SK-N-SH treated with all-trans-retinoic acid at 6 μM for 48 hours (cell line): ENCODE measurements at regions not wholly inside any gene's neighbourhood (a gene's known extent, or its start where the extent isn't known, plus 50 kb on each side); places are given as distances from the start of the nearest gene placed in this dataset.

Source experiments
- ATAC-seq: fragments of 200-7000 bp; cut with Tn5 transposase; 3 replicates; pipeline ENCODE4 v1.9.1; 2020; ENCODE audit warnings: mild to moderate bottlenecking, moderate library complexity
- ARNTL ChIP-seq: fragments of 450-650 bp; formaldehyde crosslinking; IDR thresholded peaks from 2 replicates; pipeline ENCODE4 v1.5.0; 2020; ENCODE audit warnings: low read depth, mild to moderate bottlenecking, moderate library complexity, borderline replicate concordance
- BACH2 ChIP-seq: fragments of 250-450 bp; sonication (Bioruptor Pico); IDR thresholded peaks from 2 replicates; pipeline ENCODE4 v1.9.0; 2021; ENCODE audit warnings: mild to moderate bottlenecking, borderline replicate concordance
- CSDC2 ChIP-seq: fragments of 250-450 bp; sonication (Bioruptor Pico); IDR thresholded peaks from 2 replicates; pipeline ENCODE4 v1.5.0; 2020; ENCODE audit warnings: mild to moderate bottlenecking, moderate library complexity
- ESRRG ChIP-seq: fragments of 250-450 bp; sonication (Bioruptor Pico); IDR thresholded peaks from 2 replicates; pipeline ENCODE4 v1.6.1; 2021; ENCODE audit warnings: mild to moderate bottlenecking
- GLIS3 ChIP-seq: fragments of 250-450 bp; sonication (Bioruptor Pico); IDR thresholded peaks from 2 replicates; pipeline ENCODE4 v1.5.0; 2020; ENCODE audit warnings: mild to moderate bottlenecking, moderate library complexity
- ISL1 ChIP-seq: fragments of 250-450 bp; sonication (Bioruptor Pico); IDR thresholded peaks from 2 replicates; pipeline ENCODE4 v2.1.2; 2022; ENCODE audit warnings: mild to moderate bottlenecking, moderate library complexity
- OSR1 ChIP-seq: fragments of 250-450 bp; sonication (Bioruptor Pico); IDR thresholded peaks from 2 replicates; pipeline ENCODE4 v1.8.0; 2022; ENCODE audit warnings: moderate library complexity, mild to moderate bottlenecking, inconsistent platforms
- PATZ1 ChIP-seq: fragments of 250-450 bp; sonication (Bioruptor Pico); IDR thresholded peaks from 2 replicates; pipeline ENCODE4 v1.8.0; 2020; ENCODE audit warnings: mild to moderate bottlenecking, moderate library complexity, borderline replicate concordance
- POU6F1 ChIP-seq: fragments of 250-450 bp; sonication (Bioruptor Pico); IDR thresholded peaks from 2 replicates; pipeline ENCODE4 v1.8.0; 2021; ENCODE audit warnings: low read depth, mild to moderate bottlenecking, moderate library complexity, borderline replicate concordance
- PPARA ChIP-seq: fragments of 250-450 bp; sonication (Bioruptor Pico); IDR thresholded peaks from 2 replicates; pipeline ENCODE4 v1.5.0; 2020; ENCODE audit warnings: mild to moderate bottlenecking, borderline replicate concordance
- RARB ChIP-seq: fragments of 250-450 bp; sonication (Bioruptor Pico); IDR thresholded peaks from 2 replicates; pipeline ENCODE4 v1.8.0; 2021; ENCODE audit warnings: mild to moderate bottlenecking, moderate library complexity
- SNAI2 ChIP-seq: fragments of 250-450 bp; sonication (Bioruptor Pico); IDR thresholded peaks from 2 replicates; pipeline ENCODE4 v1.5.0; 2020; ENCODE audit warnings: mild to moderate bottlenecking, moderate library complexity
- TCF4 ChIP-seq: fragments of 250-450 bp; sonication (Bioruptor Pico); IDR thresholded peaks from 2 replicates; pipeline ENCODE4 v1.8.0; 2021; ENCODE audit warnings: mild to moderate bottlenecking, moderate library complexity, borderline replicate concordance
- TOX ChIP-seq: fragments of 250-450 bp; sonication (Bioruptor Pico); IDR thresholded peaks from 2 replicates; pipeline ENCODE4 v1.8.0; 2021; ENCODE audit warnings: mild to moderate bottlenecking, moderate library complexity, borderline replicate concordance
- ZC3H10 ChIP-seq: fragments of 250-450 bp; sonication (Bioruptor Pico); IDR thresholded peaks from 2 replicates; pipeline ENCODE4 v1.5.1; 2021; ENCODE audit warnings: mild to moderate bottlenecking, moderate library complexity
- ZFP30 ChIP-seq: fragments of 450-650 bp; formaldehyde crosslinking; IDR thresholded peaks from 2 replicates; pipeline ENCODE4 v1.5.0; 2022; ENCODE audit warnings: mild to moderate bottlenecking, moderate library complexity
- ZNF565 ChIP-seq: fragments of 450-650 bp; formaldehyde crosslinking; conservative IDR thresholded peaks from 2 replicates; pipeline ENCODE4 v1.5.0; 2020; ENCODE audit warnings: low read depth, mild to moderate bottlenecking, moderate library complexity
- ZNF70 ChIP-seq: fragments of 450-650 bp; formaldehyde crosslinking; IDR thresholded peaks from 2 replicates; pipeline ENCODE4 v1.5.0; 2020; ENCODE audit warnings: mild to moderate bottlenecking, moderate library complexity
- ZNF8 ChIP-seq: fragments of 450-650 bp; formaldehyde crosslinking; IDR thresholded peaks from 2 replicates; pipeline ENCODE4 v1.5.0; 2020; ENCODE audit warnings: mild to moderate bottlenecking, moderate library complexity
- TF ChIP-seq, protein P1 (sequence below): fragments of 250-450 bp; sonication (Bioruptor Pico); IDR thresholded peaks from 2 replicates; pipeline ENCODE4 v1.5.1; 2021; ENCODE audit warnings: mild to moderate bottlenecking, moderate library complexity
- TF ChIP-seq, protein P2 (sequence below): fragments of 250-450 bp; sonication (Bioruptor Pico); IDR thresholded peaks from 2 replicates; pipeline ENCODE4 v1.5.0; 2020; ENCODE audit warnings: mild to moderate bottlenecking, moderate library complexity

- TF ChIP-seq TOX (CRISPR knock-in tag), result no peak
These were observed 84.6 kb downstream of the MAFB start (continued) for GRCh38 chr20:40604416-40604815.

GRCh38 chr20:40603057-40603651, 85.9 kb downstream of the MAFB start:
- no peak for ATAC-seq
- TF ChIP-seq, protein P1, sequence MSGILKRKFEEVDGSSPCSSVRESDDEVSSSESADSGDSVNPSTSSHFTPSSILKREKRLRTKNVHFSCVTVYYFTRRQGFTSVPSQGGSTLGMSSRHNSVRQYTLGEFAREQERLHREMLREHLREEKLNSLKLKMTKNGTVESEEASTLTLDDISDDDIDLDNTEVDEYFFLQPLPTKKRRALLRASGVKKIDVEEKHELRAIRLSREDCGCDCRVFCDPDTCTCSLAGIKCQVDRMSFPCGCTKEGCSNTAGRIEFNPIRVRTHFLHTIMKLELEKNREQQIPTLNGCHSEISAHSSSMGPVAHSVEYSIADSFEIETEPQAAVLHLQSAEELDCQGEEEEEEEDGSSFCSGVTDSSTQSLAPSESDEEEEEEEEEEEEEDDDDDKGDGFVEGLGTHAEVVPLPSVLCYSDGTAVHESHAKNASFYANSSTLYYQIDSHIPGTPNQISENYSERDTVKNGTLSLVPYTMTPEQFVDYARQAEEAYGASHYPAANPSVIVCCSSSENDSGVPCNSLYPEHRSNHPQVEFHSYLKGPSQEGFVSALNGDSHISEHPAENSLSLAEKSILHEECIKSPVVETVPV (CRISPR knock-in tag), result no peak
- TF ChIP-seq ZC3H10 (no peak), RARB (CRISPR knock-in tag) (no peak), TOX (CRISPR knock-in tag) (no peak), BACH2 (no peak), ZNF8 (CRISPR knock-in tag) (no peak), PPARA (CRISPR knock-in tag) (no peak), ZNF565 (no peak), ZFP30 (CRISPR knock-in tag) (no peak)

- ATAC-seq, result no peak
- no peak for TF ChIP-seq ISL1 (CRISPR knock-in tag)
- no peak for TF ChIP-seq CSDC2 (CRISPR knock-in tag)
- TF ChIP-seq BACH2, result no peak
- TF ChIP-seq ZNF70 (CRISPR knock-in tag), result no peak
- no peak for TF ChIP-seq SNAI2 (CRISPR knock-in tag)
- TF ChIP-seq ESRRG, result no peak
- TF ChIP-seq PATZ1 (CRISPR knock-in tag), result no peak
- no peak for TF ChIP-seq ARNTL (CRISPR knock-in tag)
- no peak for TF ChIP-seq ZC3H10
- no peak for TF ChIP-seq PPARA (CRISPR knock-in tag)
- no peak for TF ChIP-seq RARB (CRISPR knock-in tag)
- no peak for TF ChIP-seq TCF4 (CRISPR knock-in tag)
- TF ChIP-seq OSR1, result no peak
- no peak for TF ChIP-seq ZNF8 (CRISPR knock-in tag)
- TF ChIP-seq ZFP30 (CRISPR knock-in tag), result no peak
- no peak for TF ChIP-seq POU6F1
- TF ChIP-seq, all 23 proteins: peak for 0
These were observed 86.7 kb downstream of the MAFB start for GRCh38 chr20:40602381-40602780.

- TF ChIP-seq PPARA (CRISPR knock-in tag) (no peak), ZNF565 (no peak), GLIS3 (CRISPR knock-in tag) (no peak), ESRRG (no peak), BACH2 (no peak), SNAI2 (CRISPR knock-in tag) (no peak)
- TF ChIP-seq, protein P2, sequence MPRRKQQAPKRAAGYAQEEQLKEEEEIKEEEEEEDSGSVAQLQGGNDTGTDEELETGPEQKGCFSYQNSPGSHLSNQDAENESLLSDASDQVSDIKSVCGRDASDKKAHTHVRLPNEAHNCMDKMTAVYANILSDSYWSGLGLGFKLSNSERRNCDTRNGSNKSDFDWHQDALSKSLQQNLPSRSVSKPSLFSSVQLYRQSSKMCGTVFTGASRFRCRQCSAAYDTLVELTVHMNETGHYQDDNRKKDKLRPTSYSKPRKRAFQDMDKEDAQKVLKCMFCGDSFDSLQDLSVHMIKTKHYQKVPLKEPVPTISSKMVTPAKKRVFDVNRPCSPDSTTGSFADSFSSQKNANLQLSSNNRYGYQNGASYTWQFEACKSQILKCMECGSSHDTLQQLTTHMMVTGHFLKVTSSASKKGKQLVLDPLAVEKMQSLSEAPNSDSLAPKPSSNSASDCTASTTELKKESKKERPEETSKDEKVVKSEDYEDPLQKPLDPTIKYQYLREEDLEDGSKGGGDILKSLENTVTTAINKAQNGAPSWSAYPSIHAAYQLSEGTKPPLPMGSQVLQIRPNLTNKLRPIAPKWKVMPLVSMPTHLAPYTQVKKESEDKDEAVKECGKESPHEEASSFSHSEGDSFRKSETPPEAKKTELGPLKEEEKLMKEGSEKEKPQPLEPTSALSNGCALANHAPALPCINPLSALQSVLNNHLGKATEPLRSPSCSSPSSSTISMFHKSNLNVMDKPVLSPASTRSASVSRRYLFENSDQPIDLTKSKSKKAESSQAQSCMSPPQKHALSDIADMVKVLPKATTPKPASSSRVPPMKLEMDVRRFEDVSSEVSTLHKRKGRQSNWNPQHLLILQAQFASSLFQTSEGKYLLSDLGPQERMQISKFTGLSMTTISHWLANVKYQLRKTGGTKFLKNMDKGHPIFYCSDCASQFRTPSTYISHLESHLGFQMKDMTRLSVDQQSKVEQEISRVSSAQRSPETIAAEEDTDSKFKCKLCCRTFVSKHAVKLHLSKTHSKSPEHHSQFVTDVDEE (CRISPR knock-in tag), result no peak
These were observed 88.4 kb downstream of the MAFB start for GRCh38 chr20:40600441-40601219.

More at GRCh38 chr20:40600441-40601219, 88.4 kb downstream of the MAFB start:
- no peak for ATAC-seq
